HG02642 (cell line): ENCODE measurements at regions not wholly inside any gene's neighbourhood (a gene's known extent, or its start where the extent isn't known, plus 50 kb on each side); places are given as distances from the start of the nearest gene placed in this dataset.
"Not testable (repeated sequence)": the region's sequence is repeated elsewhere in the genome, so short reads cannot be mapped to it uniquely, and the experiment has no call there.

ENCODE experiments used
- ATAC-seq: cut with Tn5 transposase; IDR thresholded peaks from one replicate; pipeline ENCODE4 v1.9.1; 2021; ENCODE audit warnings: mild to moderate bottlenecking; ENCODE audit not compliant: unreplicated experiment, poor library complexity

DNA sequence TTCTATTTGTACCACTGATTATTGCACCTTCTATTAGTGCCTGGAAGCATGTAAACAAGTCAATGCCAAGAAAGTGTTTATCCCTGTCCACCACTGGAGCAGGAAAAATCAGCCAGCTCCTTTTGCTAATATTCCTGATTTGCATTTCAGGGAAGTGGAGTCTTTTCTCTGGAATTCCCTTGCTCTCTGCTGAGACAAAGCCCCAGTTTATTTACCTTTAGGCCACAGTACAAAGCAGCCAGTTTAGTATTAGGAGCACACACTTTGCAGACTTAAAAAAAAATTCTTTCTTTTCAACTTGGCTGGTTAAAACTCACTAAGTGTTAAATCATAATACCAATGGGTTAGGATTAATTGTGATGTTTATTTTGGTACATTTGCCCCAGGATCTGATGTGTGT is 631.1 kb downstream of the PKHD1 start:
- ATAC-seq = no peak

DNA sequence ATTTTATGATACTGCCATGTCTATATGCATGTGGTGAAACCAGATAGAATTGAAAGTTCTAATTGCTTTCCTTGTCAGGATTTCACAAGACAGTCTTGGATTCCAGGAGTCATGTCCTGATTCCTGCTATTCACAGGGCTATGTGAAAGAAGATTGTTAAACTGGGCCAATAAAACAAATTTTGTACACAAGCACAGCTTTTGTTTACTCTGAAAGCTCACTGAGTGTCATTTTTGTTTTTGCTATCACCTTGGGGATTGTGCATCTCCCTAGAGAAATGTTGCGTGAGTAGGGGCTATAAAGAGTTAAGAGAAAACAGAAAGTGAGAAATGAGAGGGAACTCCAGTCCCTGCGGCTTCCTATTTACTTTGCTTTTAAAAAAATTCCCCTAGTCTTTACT is 627.5 kb downstream of the PKHD1 start:
- peak; percentile 95 for ATAC-seq

DNA sequence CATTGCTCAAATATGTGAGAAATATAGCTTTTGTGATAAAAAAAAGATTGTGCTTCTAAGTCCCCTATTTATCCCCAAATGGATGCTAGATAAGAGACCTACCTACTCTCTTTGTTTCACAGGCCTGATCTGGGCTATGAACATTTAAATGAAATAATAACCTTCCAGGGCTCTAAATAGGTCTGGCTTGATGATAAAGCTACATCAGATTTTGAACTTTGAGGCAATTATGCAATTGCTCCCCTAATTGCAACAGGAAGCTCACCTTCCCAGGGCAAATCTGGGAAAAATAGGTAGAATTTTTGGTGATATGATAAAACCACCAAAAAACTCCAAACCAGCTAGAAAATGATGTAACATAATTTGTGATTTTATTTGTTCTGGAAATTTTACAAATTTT is 624.5 kb downstream of the PKHD1 start:
- no peak for ATAC-seq

DNA sequence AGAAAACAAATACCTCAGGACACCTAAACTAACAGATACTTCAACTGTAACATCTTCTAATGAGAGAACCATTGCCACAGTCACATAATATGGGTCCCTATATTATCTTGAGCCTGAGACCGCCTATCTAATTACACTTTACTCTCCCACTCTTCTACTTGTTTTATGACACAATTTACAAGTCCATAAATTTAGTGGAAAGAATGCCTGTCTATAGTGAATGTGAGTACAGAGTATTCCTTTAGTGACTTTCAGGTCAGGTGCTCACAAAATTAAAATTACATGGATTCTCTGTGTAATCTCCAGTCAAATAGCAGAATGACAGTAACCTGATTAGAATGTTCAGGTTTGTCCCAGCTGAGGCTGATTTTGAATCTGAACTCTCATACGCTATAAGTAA is 624.1 kb downstream of the PKHD1 start:
- no peak for ATAC-seq

DNA sequence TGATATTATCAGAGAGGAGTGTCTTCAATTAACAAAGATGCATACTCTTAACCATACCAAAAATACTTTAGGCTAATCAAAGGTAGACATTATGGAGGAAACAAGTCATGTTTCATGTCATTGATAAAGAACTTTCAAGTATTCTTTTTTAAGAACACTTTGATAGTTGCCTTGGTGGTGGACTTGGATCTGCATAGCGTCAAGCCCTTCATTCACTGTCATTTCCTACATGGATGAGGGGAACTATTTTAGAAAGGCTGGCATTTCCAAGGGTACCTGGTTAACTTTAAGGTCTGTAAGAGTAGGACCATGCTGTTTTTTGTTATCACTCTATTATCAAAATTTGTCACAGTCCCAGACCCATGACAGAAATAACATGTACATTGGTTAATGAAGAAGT is 622.5 kb downstream of the PKHD1 start:
- no peak for ATAC-seq

DNA sequence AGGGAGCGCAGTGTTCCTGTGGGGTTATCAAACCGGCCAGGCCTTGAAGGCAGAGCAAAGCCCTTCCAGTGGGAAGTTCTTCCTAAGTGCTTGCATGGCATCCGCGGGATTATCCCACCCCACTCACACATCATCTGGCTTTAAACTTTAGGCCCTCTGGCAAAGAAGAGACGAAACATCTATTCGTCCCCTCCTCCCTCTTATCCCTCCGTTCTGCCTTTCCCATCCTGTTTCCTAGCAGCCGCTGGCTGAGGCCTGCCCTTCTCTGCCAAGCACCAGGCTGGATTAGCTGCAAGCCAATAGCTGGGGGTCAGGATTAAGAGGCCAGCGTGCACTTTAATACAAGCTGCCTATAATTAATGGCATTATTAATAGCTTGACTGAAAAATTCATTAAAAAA is 621.0 kb downstream of the PKHD1 start:
- ATAC-seq = no peak

DNA sequence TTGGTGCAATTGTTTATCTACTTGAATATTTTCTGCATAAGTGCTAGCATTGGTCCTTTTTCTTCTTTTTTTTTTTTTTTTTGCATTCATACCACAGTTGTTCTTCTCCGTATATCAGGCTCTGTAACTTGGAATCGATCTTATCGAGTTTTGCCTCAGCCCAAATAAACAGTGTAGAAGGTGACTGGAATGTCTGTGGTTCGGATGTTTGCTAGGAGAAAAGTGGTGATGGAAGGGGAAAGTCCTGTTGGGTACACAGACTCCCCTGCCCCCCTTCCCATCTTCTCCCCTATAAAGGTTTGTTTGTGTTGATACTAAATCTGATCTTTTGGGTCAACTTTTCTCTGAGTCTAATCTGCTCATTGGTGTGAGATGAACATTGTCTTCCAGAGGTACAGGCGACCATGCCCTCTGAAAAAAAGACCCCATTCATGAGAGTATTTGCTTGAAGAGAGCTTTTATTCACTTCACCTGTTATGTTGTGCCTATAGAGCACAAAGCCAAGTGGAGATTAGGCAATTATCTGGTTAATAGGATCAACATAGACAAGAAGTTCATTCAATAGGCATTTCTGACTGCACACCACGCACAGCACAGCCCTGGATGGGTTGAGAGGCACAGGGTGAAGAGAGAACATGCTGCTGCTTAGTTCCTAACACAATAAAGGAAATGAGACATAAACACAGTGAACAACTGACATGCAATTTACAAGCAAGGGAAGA is 620.0 kb downstream of the PKHD1 start:
- no peak for ATAC-seq

DNA sequence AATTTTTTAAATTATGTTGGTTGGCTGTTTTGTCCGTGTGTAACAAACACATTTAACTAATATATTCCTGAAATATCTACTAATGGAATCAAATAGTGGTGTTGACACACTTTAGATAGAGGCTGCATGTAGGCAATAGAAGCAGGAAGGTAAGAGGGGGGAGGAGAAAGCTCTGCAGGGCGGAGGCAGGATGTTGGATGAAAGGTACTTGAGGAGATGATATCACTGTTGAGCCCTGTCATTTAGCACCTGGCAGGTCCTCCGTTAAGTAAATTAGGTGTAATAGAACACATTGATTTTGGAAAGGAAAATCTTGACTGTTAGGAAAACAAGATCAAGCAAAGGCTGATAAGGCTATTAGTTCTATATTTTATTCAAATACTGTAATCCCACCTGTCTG is 618.7 kb downstream of the PKHD1 start:
- ATAC-seq = no peak

DNA sequence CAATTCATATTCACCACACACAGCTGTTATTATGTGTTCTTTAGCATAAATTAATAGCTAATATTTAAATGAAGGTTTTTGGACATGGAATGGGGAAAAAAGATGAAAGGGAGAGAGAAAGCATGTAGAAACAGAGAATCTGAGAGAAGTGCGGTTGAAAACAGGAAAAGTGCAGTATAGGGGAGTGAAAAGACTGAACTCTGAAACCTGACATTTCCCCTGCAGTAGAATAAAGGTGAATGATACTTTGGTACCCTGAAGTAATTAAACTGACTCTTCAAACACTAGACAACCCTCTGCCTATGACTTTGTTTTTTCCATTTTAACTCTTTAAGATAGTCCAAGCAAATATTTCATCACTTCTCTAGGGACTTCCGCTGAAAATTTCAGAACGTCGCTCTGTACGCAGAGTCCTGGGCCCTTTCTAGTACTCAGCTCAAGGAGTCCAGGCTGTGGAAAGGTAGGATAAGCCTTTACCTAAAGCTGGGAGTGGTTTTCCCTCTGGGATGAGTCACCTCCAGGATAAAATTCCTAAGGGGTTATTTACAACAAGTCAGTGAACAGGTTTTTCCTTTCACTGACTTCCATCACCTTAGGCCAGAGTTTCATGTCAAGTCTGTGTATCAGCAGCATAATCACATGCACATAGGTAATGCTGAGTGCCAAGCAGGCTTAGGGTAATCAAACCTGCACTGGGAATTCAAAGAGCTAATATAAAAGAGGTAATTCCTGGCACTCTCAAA is 614.5 kb downstream of the PKHD1 start:
- ATAC-seq = no peak

DNA sequence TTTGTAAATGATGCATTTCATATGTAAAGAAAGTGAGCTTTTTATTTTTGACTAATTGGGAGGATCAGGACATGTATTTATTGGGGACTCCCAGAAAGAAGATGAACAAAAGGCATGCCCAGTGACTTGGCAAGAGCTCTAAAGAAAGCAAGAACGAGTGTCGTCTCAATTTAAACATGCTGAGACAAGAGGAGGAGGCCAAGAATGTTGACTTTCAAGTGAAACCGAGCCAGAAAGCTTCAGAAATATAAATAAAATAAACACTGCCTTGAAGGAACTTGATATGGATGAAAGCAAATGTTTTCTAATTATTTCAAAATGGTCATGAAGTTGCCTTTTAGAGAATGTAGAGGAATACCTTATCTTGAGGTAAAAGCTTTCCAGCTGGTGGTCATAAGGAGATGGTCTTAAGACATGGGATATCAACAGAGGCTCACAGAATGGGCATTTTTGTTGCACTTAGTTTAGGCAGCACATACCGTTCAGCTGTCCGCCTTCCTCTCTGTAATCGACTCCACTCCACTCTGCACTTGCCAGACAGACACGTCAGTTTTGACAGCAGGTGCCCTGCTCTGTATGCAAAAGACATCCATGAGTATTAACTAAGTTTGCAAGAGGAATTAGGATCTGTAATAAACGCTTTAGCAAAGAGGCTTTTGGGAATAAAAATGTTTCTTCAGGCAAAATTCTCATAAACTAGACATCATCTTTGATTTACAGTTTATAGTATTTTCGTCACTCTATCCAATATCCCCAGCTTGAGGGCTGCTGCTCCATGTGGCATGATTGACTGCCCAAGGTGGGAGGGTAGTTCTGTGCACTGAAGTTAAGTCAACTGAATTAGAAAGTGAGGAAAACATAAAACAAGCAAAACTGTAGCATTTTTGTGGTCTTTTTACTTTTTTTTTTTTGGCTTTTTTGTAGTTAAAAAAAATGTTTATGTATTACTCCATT is 613.1 kb downstream of the PKHD1 start:
- no peak for ATAC-seq

DNA sequence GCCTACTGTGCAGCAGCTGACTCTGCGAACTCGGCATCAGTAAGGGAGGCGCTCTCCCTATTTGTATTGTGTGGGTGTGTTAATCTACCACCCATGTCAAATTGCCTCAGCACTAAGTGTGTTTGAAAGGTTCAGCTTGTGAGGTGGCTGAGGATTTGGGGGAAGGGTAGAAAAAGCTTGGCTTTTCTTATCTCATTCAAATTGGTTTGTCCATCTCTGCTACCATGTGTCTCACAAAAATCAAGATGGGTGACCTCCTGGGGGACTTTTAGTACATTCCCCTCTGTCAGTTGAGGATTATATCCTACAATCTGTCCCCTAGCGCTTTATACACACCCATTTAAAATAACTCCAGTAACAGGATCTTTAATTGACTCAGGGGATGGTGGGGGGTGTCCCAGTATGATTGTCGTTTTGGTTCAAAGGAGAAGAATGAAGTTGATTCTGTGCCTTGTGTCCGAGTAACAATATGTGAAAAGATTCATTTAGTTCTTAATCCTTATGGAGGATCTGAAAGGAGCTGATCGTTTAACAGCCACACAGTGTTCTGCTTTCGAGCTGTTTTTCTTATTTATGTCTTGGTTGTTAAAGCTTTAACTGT is 609.6 kb downstream of the PKHD1 start:
- ATAC-seq = no peak

DNA sequence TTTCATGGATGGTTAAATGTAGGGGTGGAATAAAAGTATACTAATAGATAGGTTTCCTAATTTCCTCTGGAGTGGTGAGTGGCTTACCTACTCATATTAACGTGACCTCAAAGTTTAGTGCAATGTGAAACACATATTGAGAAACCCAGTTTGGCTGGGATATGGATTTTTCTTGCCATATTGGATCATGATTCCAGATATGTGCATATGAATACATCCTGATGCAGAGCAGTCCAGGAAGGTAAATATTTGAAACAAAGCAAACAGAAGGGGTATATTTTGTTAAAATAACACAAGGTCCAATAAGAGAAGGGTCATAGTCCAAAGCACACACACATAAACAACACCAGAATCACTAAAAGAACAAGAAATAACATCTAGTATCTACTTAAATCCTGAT is 608.1 kb downstream of the PKHD1 start:
- ATAC-seq = no peak

DNA sequence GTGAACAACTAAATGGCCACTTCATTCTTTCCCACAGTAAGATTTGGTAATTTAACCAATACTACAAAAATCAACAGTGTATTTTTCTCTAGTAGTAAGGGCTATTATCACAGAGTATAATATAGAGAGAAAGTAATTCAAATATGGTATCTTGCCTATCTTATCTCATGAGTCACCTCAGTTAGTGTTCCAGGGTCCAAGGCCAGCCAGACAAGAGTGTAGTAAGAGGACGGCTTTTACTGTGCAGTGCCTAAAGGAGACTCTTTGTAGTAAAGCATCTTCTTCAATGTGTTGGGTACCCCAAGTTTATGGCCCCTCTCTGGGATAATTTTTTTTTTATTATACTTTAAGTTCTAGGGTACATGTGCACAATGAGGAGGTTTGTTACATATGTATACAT is 607.4 kb downstream of the PKHD1 start:
- no peak for ATAC-seq

DNA sequence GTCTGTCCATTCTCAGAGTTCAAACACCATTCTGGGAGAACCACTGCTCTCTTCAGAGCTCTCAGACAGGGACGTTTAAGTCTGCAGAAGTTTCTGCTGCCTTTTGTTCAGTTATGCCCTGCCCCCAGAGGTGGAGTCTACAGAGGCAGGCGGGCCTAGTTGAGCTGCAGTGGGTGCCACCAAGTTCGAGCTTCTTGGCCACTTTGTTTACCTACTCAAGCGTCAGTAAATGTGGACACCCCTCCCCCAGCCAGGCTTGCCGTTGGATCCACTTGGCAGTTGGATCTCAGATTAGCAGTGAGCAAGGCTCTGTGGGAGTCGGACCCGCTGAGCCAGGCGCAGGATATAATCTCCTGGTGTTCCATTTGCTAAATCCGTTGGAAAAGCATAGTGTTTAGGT is 601.5 kb downstream of the PKHD1 start:
- ATAC-seq = not testable (repeated sequence)

DNA sequence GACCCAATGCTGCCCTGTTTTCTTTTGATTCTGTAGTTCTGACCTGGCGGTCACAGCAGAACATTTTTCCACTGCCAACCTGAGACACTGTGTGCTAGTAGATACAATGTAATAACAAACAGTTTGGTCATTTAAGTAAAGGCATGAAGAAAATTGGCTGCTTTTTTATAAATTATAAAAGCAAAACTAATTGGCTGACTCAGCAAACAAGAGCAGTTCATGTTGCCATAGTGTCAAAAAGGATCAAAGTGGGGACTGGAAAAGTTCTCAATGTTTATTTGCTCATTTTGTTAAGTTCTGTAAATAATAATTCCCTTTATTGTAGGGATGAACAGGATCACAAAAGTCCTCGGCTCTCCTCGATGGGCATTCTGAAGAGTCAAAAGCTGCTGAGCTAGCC is 599.5 kb downstream of the PKHD1 start:
- ATAC-seq = no peak

DNA sequence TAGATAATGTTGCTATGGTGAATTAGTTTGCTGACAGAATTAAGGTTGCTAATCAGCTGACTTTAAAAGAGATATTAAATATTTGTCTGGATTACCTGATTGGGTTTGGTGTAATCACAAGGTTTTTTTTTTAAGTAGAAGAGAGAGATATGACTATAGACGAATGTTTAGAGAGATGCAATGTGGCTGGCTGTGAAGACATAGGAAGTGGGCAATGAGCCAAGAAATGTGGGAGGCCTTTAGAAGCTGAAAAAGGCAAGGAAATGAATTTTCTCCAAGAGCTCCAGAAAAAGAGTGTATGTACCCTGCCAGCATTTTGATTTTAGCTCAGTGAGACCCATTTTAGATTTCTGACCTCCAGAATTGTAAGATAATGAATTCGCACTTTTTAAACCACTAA is 598.3 kb downstream of the PKHD1 start:
- ATAC-seq = no peak

DNA sequence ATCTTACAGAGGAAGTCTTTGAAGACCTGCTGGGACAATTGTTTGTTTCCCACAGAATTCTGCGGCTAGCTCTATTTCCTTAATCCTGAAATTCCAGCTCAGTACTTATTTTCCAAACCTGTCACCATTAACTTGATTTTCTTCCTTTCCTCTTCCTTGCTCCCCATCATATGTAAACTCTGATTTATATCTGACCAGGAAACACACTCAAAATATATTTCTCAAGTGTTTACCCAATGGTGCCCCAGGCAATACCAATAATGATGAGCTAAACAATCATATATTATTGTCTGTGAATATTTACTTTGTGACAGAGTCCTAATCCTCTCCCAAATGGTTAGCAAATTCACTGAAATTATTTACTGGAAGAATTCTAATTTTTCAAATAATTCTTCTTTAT is 597.3 kb downstream of the PKHD1 start:
- ATAC-seq = no peak

DNA sequence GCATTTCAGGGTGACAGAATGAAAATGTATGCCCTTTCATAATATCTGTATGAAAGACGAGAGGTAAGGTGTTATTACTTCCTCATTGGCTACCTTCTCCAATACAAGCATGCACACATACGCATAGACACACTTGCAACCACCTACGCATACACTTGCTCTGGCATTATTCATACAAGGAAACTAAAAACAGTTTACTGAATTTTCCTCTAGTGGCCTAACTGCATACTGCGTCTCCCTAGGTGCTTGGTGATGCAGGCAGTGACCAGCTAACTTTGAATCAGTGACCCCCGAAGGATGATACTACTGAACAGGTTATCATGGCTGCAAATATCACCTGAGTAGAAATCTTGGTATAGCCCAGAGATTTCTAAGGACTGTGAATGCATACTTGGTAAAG is 593.1 kb downstream of the PKHD1 start:
- ATAC-seq = no peak

DNA sequence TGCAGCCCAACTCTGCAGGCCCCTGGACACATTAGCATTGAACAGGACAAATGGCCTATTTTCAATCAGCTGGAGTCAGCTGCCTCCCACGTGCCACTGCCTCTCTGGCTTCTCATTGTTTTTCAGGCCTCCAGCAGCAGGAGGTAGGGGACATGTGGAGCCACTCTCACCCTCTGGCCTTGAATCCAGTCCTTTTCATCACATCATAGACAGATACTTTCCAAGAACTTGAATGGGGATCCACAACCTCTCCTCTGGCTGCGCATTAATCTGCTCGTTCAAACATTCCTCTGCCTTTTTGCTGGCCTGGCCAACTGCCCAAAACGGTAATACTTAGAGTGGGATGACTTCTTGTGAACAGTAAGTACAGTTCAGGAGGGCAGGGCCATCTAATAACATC is 592.3 kb downstream of the PKHD1 start:
- ATAC-seq = no peak

DNA sequence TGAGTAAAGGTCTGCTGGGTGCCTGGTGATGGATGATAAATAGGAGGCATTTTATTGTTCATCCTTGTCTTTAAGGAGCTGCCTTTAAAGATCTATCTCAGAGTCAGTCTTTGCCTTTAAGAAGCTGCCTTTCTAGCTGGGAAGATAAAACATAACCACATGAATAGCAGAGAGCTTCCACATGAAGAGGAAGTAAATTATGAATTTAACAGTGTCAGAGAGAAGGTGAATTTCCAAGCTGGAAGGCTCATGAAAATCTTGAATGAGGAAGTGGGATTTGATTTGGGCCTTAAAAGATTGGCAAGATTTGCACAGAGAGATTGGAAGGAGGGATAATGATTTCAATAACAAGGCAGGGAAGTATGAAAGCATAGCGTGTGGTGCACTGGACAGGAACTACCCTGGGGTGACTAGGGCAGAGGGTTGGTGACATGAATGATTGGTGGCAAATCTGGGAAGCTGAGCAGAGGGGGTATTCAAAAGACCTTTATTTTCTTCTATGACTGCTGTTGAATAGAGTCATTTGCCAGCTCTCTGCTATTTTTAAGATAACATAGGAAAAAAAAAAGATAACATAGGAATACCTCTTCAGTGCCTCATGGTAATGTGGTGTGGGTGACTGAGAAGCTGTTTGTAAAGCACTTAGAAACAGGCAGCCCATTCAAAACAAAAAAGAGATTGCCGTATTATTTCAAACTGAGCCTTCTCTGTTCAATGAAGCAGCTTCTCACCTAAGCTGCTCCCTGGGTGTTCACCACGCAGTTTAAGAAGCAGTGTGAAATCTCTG is 591.6 kb downstream of the PKHD1 start:
- no peak for ATAC-seq
